Right ventricle myocardium superior (tissue), 1 donor: ENCODE measurements at regions not wholly inside any gene's neighbourhood (a gene's known extent, or its start where the extent isn't known, plus 50 kb on each side); places are given as distances from the start of the nearest gene placed in this dataset.
A peak's percentile ranks its signal among the peaks of the same experiment; 100 is the strongest.

Experiments
- ATAC-seq: fragments of 200-7000 bp; cut with Tn5 transposase; one replicate; pipeline ENCODE4 v1.9.1; 2020; ENCODE audit warnings: mild to moderate bottlenecking; ENCODE audit not compliant: poor library complexity
- DNase-seq: peaks from one replicate; pipeline ENCODE4 v3.0.0-alpha.2; 2020
- intact Hi-C: fragments of 100-400 bp; cut with DNase I; formaldehyde crosslinking; loops from one replicate; pipeline ENCODE4 v1.11.2; 2022
- donor health status: DM: no; HTN: yes; CAD: no; lungs with severe emphysema.

DNA sequence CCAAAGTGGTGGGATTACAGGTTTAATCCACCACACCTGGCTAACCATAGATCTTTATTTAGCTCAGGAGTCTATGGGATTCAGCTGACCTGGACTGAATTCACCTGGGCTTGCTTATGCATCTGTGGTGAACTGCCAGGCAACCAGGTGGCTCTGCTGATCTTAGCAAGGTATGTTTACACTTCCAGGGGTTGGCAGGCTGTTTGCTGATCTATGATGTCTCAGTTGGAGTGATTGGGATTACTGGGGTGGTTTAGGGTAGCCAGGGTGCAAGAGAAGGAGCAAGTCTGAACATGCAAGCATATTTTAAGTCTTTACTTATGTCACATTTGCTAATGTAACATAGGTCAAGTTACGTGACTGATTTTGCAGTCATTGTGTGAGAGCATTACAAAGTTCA is 63.6 kb upstream of the JAK2 start:
- DNase-seq (no peak), ATAC-seq (no peak)
- intact Hi-C loops = no loop called here

DNA sequence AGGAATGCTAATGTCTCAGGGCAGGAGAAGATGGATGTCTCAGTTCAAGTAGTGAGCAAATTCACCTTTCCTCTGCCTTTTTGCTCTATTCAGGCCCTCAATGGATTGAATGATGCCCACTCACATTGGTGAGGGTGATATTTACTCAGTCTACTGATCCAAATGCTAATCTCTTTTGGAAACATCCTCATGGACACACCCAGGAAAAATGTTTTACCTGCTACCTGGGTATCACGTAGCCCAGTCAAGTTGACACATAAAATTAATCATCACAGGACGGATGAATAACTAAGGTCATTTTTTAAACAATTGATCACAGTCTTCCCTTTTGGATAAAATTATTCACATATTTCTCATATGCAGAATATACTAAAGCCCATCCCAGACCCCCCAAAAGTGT is 63.0 kb upstream of the JAK2 start:
- ATAC-seq (no peak), DNase-seq (no peak)
- intact Hi-C loops = no loop called here

- intact Hi-C loops = no loop called here
- ATAC-seq (no peak), DNase-seq (no peak)
These were observed 62.3 kb upstream of the JAK2 start for GRCh38 chr9:4922730-4923129.

- intact Hi-C loops = no loop called here
- ATAC-seq (no peak), DNase-seq (no peak)
These were observed 61.9 kb upstream of the JAK2 start for GRCh38 chr9:4923141-4923540.

GRCh38 chr9:4923580-4924544 is 61.2 kb upstream of the JAK2 start:
- DNase-seq (no peak), ATAC-seq (no peak)
- intact Hi-C loops = no loop called here

DNA sequence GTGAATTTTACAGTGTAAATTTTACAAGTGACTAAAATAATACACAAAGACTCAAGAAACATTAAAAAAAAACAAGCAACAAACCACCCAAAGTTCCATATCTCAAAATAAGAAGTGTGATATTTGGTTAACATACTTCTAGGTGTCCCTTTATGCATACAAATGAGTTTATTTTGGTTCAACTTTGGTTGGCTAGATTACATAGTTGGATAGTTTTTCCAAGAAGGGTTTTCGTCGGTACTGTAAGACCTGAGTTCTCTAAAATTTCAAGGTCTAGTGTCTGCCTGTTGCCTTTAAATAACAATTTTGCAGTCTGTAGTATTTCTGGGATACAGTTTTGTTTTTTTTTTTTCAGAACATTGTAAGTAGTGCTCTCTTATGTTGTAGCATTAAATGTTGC is 58.8 kb upstream of the JAK2 start:
- intact Hi-C loops = no loop called here
- ATAC-seq = no peak

GRCh38 chr9:4927043-4927471 is 58.0 kb upstream of the JAK2 start:
- intact Hi-C loops = no loop called here
- peak; percentile 22 for ATAC-seq
- no peak for DNase-seq

More for the DNA sequence above, 58.8 kb upstream of the JAK2 start:
- DNase-seq = no peak

DNA sequence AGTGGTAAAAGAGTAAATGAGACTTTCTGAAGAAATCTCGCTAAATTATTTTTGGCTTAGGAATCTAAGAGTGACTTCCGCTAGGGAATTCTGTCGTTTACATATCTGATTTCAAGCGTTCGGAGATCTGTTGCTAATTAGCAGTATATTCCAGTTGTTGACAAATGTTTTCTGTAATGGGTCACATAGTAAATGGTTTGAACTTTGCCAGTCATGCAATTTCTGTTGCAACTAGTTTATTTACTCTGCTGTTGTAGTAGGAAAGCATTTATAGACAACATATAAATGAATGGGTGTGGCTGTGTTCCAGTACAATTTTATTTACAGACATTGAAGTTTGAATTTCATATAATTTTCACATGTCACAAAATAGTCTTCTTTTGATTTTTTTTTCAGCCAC is 57.4 kb upstream of the JAK2 start:
- ATAC-seq (no peak), DNase-seq (no peak)
- intact Hi-C loops = no loop called here

- DNase-seq (no peak), ATAC-seq (no peak)
- intact Hi-C loops = no loop called here
These were observed 55.2 kb upstream of the JAK2 start for GRCh38 chr9:4929917-4930316.

DNA sequence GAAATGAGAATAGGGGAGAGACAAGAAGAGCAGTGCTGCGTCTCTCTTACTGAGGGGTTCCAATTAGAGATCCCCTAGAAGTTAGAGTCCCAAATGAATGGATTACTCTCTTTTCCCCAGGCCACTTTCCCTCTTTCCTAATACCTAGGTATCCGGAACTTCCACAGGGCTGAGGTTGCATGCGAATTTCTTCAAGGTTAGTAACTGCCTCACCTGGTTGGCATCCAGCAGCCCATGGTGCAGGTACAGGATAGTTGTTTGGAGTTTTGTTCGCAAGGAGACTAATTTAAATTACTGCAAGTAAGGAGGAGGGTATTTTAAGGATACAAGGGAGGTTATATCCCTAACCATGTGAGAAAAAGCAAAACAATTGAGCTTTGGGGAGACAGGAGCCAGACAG is 52.4 kb upstream of the JAK2 start:
- intact Hi-C loops = no loop called here
- no peak for DNase-seq
- no peak for ATAC-seq

DNA sequence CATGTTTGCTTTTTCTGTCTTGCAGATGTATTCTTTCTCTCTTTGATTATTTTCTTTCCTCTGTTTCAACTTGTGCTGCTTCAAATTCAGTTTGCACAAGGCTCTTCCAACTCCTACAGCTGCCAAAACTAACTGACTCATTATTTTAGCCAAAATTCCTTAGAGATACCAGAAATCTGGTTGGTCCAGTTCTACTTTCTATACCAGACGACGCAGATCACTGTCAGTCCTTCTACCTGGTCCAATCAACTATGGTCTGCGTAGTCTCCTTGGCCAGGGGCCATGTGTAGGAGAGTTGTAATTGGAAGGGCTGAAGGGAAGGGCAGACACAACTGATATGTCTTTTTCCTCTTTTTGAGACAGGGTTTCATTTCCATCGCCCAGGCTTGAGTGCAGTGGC is 51.9 kb upstream of the JAK2 start:
- intact Hi-C loops = no loop called here
- ATAC-seq = peak; percentile 31
- no peak for DNase-seq

- ATAC-seq = no peak
- no peak for DNase-seq
- intact Hi-C loops = no loop called here
These were observed 51.2 kb upstream of the JAK2 start for GRCh38 chr9:4933861-4934260.

DNA sequence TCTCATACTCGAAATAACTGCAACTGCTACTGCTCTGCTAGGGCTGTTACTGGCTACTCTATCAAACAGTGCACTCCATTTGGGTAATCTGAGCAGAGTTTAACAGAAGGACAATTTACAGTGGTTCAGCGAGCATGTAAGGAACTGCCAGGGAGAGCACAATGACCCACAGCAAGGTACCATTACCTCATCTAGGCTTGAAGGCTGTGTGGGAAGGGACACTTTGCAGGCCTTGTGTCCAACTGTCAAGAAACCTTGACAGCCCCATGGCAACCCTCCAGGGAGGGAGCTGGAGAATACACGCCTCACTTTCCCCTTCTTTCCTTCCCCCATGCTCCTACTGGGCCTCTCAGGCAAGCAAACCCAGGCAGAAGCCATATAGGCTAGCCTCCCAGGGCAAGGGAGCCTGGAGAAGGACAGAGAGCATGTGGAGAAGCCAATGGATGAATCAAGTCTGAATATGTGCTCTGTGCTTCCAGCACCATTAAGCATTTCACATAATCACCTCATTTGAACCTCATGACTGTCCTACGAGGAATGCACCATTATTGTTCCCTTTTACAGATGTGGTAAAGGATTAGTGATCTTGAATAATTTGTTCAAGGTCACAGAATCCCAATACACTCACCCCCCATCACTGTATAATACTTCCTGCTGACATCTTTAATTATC is 49.9 kb upstream of the JAK2 start:
- no peak for DNase-seq
- ATAC-seq = no peak
- intact Hi-C loops = no loop called here
